Skin epidermis (tissue), 12 donors: ENCODE measurements at regions not wholly inside any gene's neighbourhood (a gene's known extent, or its start where the extent isn't known, plus 50 kb on each side); places are given as distances from the start of the nearest gene placed in this dataset.

ENCODE experiments used
- H3K27ac ChIP-seq, 21 experiments: fragments of 200-600 bp; sonication (generic) in 11 of 21; one replicate each; pipeline ENCODE4 v1.5.0; 2020; ENCODE audit warnings: mild to moderate bottlenecking in 3 of 21, inconsistent platforms in 2 of 21, moderate library complexity in 2 of 21
- H3K4me3 ChIP-seq, 7 experiments: fragments of 200-600 bp; sonication (generic) in 2 of 7; one replicate each; pipeline ENCODE4 v1.5.0; 2020; ENCODE audit warnings: inconsistent platforms in 2 of 7, mild to moderate bottlenecking in 2 of 7, moderate library complexity in 1 of 7

DNA sequence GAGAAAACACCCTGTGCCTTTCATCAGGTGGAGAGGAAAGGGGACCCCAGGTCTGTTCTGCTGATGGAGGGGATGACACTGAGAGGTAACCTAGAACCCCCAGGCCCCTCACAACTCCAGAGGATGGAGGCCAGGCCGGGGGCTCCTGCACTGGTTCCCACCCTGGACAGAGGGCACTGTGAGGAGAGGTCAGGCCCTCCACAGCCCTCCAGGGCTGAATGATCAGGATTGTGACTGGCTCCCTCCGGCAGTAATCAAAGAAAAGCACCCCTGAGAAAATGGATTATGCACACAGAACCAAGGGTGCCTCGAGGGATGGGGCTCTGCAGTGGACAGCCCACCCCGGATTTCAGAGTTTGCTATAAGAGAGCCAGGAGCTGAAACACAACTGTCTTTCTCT, 502.8 kb downstream of the TCERG1L start:
- Histone ChIP-seq H3K27ac (no peak overlapping the region), H3K4me3 (no peak overlapping the region)

DNA sequence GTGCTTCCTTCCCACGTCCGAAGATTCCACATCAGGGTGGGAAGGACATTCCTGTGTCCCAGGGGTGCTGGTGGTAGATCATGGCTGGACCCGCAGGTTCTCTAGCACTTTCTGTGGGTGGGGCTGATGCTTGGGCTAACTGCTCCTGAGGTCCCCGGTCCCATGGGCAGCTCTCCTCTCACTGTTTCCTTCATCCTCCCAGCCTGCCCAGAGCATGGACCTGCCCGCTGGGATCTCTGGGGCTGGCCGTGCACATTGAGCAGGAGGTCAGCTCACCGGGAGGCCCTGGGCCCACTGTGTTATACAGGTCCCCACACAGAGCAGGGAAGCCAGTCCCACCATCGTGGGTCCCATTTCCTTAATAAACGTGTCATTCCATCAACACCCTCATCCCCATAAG, 502.3 kb downstream of the TCERG1L start:
- H3K27ac ChIP-seq = no peak overlapping the region
- no peak overlapping the region for H3K4me3 ChIP-seq

GRCh38 chr10:130809761-130810515, 501.6 kb downstream of the TCERG1L start:
- Histone ChIP-seq H3K4me3 (no peak overlapping the region), H3K27ac (no peak overlapping the region)

- H3K4me3 ChIP-seq = no peak overlapping the region
- H3K27ac ChIP-seq = no peak overlapping the region
These were observed 500.7 kb downstream of the TCERG1L start for GRCh38 chr10:130810856-130811255.

DNA sequence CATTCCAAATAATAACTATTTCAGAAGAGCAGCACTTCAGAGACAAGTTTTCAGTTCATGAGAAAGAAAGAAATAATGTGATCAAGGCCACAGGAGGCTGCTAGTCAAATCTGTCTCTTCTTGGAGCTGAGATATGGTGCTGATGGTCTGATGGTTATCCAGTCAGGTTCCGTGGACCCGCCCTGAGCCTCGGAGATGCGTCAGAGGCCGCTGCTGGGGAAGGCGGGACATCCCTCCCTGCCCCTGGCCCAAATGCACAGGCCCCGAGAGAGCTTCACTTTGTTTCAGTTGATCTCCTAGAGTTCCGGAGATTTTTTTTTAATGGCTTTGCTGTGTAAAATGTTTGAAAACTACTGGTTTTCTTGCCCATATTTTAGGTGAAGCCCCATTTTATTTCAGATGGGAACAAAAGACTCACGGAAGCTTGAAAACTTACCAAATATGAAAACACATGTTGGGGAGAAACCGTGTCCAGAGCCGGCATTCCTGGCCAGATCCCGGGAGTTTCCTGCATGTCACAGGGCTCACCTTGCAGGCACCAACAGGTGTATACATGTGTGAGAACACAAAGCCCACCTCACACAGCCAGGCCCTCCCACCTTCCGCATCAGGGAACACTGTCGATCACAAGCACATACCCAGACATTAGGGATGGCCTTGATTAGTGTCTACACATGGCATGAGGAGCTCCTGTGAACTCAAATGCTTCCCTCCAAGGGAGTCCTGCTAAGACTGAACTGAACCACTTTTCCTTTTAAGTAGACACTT, 499.0 kb downstream of the TCERG1L start:
- H3K4me3 ChIP-seq = no peak overlapping the region
- no peak overlapping the region for H3K27ac ChIP-seq

- no peak overlapping the region for H3K27ac ChIP-seq
- H3K4me3 ChIP-seq = no peak overlapping the region
These were observed 496.9 kb downstream of the TCERG1L start for GRCh38 chr10:130814610-130815009.

DNA sequence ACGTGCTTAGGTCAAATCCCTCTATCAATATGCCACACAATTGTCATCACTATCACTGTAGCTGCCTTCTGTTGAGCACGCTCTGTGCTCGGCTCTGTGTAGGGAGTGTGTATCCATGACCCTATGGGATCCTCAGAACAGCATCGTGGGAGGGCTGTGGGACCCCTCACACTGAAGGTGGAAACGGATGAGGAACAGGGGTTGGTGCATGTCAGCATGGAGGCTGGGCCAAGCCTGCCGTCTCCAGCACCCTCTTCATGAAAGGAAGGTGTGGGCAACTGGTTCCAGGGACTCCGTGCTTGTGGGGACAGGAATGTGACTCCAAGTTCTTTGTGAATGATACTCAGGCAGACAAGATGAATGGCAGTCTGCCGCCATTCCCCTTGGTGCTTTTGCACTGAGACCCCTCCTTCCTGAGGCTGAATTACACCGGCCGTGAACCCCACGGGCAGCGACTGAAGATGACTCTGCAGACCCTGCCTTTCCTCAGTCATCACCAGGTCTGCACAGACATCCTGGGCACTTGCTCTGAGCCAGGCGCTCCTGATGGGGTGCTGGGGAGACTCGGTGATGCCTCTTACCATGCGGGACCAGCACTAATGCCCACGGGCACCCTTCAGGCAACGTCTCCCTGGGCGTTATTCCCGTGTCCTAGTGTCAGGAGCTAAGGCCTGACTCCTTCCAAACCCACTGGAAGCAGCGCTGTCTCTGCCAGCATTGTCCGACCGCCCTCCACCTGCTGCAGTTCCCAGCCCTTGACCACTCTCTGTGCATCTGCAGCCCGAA, 495.2 kb downstream of the TCERG1L start:
- no peak overlapping the region for H3K27ac ChIP-seq
- H3K4me3 ChIP-seq = no peak overlapping the region

DNA sequence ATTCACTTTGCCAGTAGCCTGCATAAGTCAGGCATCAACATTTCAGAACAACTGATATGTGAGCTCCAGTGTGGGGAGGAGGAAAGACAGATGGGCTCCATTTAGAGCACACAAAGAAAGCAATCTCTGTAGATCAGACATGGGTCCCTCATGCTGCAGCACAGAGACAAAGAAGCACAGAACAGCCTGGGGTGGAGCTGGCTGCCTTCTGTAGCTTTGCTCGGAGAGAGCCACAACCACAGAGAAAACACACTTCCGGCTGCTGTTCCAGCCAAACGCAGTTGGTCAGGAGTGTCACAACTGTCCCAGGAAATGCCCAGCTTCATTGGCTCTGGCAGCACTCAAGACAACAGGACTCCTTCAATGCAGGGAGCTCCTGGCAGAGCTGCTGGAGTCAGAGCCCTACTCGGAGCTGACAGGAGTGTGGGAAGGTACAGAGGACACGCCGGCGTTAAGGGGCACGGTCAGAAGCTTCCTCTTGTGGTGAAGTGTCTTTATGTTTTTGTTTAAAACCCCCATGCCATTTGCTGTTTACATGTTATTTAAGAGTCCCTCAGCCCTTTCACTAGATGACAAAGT, 494.4 kb downstream of the TCERG1L start:
- Histone ChIP-seq H3K4me3 (no peak overlapping the region), H3K27ac (no peak overlapping the region)

DNA sequence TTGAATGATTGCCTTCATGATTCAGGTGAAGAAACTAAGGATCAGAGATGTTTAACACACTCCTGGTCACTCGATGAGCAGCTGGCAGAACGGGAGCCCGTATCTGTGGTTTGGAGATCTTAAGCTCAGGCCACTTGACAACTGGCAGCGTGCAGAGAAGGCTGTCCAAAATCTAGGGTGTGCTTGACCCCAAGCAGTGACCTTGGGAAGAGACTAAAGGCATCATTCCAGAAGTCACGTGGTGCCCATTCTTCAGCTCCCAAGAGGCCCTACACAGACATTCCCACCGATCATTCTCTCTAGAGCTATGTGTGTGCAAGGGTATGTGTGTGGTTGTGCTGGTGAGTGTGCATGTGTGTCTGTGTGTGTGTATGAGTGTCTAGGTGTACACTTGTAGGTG, 493.8 kb downstream of the TCERG1L start:
- Histone ChIP-seq H3K4me3 (no peak overlapping the region), H3K27ac (no peak overlapping the region)

DNA sequence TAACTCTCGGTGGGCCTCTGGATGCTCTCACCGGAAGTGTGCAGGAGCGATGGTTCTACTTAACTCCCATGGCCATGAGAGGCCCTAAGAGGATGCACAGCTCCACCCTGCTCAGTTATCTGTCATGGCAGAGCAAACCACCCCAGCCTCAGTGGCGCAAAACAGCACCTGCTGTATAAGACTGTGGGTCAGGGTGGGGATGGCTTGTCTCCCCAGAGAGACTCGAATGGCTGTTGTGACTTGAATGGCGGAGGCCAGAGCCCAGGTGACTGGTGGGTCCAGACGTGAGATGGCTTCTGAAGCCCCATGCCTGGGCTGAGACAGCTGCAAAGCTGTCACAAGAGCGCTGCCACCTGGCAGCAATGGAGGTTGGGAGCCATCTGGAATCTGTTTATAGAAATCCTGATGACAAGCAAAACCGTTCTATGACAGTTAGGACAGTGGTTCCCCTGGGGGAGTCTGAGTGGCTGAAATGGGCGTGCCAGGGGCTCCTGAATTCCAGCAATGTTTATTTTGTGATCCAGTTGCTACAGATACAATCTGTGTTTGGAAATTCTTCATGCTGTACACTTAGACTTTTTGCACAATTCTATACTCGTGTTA, 490.5 kb downstream of the TCERG1L start:
- no peak overlapping the region for H3K27ac ChIP-seq
- H3K4me3 ChIP-seq = no peak overlapping the region

GRCh38 chr10:130824230-130825014, 487.1 kb downstream of the TCERG1L start:
- H3K27ac ChIP-seq = no peak overlapping the region
- no peak overlapping the region for H3K4me3 ChIP-seq

- Histone ChIP-seq H3K4me3 (no peak overlapping the region), H3K27ac (no peak overlapping the region)
These were observed 477.9 kb downstream of the TCERG1L start for GRCh38 chr10:130833596-130833995.

DNA sequence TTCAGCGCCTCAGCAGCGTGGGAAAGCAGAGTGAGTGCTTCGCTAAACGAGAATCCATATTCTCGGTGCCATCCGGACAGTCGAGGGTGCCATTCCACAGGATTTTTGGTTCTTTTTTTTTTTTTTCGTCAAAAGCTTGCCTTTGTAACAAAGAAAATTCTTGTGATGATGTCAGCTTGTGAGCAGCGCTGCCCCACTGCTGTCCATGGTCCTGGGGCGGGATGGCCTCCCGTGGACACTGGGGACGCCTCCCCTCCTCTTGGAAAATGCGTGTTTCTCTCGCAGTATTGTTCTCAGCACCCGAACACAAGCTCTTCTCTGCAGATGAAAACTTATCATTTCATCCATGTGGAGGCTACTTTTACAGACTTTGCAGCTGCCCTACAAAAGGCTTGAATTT, 477.4 kb downstream of the TCERG1L start:
- H3K4me3 ChIP-seq = no peak overlapping the region
- no peak overlapping the region for H3K27ac ChIP-seq

- no peak overlapping the region for H3K27ac ChIP-seq
- no peak overlapping the region for H3K4me3 ChIP-seq
These were observed 476.9 kb downstream of the TCERG1L start for GRCh38 chr10:130834573-130834972.

GRCh38 chr10:130835068-130835467, 476.5 kb downstream of the TCERG1L start:
- Histone ChIP-seq H3K27ac (no peak overlapping the region), H3K4me3 (no peak overlapping the region)

GRCh38 chr10:130836344-130836743, 475.2 kb downstream of the TCERG1L start:
- Histone ChIP-seq H3K27ac (no peak overlapping the region), H3K4me3 (no peak overlapping the region)

- H3K4me3 ChIP-seq = no peak overlapping the region
- no peak overlapping the region for H3K27ac ChIP-seq
These were observed 468.4 kb downstream of the TCERG1L start for GRCh38 chr10:130843051-130843653.

GRCh38 chr10:130844310-130844709, 467.2 kb downstream of the TCERG1L start:
- H3K27ac ChIP-seq = no peak overlapping the region

DNA sequence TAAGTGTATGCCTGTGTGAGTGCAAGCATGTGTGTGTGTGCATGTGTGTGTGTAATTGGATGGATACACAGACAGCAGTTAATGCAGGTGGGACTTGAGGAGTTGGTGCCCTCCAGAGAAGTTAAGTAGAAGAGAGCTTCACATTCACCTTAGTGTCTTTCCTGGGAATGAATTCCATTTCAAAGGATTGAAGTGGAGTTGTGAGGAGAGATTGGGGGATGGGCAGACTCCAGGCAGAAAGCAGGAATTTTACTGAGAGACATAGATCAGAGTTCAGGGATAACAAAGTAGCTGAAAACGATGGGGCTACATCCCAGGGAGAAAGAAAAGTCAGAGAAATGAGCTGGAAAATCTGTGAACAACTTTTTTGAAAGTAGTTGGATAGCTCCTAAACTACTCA, 464.4 kb downstream of the TCERG1L start:
- Histone ChIP-seq H3K27ac (no peak overlapping the region), H3K4me3 (no peak overlapping the region)

More at GRCh38 chr10:130844310-130844709, 467.2 kb downstream of the TCERG1L start:
- no peak overlapping the region for H3K4me3 ChIP-seq
